Stomach (tissue), 4 donors: ENCODE measurements at regions not wholly inside any gene's neighbourhood (a gene's known extent, or its start where the extent isn't known, plus 50 kb on each side); places are given as distances from the start of the nearest gene placed in this dataset.

Experiments used
- EP300 ChIP-seq: sonication (generic); formaldehyde crosslinking; IDR thresholded peaks from one replicate; pipeline ENCODE4 v1.6.1; 2017; ENCODE audit warnings: antibody characterized with exemption
- POLR2AphosphoS5 ChIP-seq, 3 donors: sonication (generic); formaldehyde crosslinking; IDR thresholded peaks; one replicate each; pipeline ENCODE4 v1.6.1; 2016; ENCODE audit warnings: antibody characterized with exemption in 3 of 3
- TF ChIP-seq, protein P1 (sequence below), 7 experiments: fragments of 450-650 bp in 4 of 7; fragments of 200-600 bp in 3 of 7; sonication (generic) in 3 of 7; IDR thresholded peaks; one replicate each; pipeline ENCODE4 v1.5.1; 2016 to 2019; ENCODE audit warnings: antibody characterized with exemption in 7 of 7, control low read depth in 2 of 7, mild to moderate bottlenecking in 1 of 7

- TF ChIP-seq, protein P1, sequence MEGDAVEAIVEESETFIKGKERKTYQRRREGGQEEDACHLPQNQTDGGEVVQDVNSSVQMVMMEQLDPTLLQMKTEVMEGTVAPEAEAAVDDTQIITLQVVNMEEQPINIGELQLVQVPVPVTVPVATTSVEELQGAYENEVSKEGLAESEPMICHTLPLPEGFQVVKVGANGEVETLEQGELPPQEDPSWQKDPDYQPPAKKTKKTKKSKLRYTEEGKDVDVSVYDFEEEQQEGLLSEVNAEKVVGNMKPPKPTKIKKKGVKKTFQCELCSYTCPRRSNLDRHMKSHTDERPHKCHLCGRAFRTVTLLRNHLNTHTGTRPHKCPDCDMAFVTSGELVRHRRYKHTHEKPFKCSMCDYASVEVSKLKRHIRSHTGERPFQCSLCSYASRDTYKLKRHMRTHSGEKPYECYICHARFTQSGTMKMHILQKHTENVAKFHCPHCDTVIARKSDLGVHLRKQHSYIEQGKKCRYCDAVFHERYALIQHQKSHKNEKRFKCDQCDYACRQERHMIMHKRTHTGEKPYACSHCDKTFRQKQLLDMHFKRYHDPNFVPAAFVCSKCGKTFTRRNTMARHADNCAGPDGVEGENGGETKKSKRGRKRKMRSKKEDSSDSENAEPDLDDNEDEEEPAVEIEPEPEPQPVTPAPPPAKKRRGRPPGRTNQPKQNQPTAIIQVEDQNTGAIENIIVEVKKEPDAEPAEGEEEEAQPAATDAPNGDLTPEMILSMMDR (IDR thresholded peaks at IDR 0.05) = no peak
- no peak for TF ChIP-seq POLR2AphosphoS5 (IDR thresholded peaks at IDR 0.05)
- TF ChIP-seq EP300 = no peak
Measured at GRCh38 chr7:112398534-112398933, 51.7 kb upstream of the IFRD1 start.
